ENCODE measurements at regions not wholly inside any gene's neighbourhood (a gene's known extent, or its start where the extent isn't known, plus 50 kb on each side); places are given as distances from the start of the nearest gene placed in this dataset.

DNA sequence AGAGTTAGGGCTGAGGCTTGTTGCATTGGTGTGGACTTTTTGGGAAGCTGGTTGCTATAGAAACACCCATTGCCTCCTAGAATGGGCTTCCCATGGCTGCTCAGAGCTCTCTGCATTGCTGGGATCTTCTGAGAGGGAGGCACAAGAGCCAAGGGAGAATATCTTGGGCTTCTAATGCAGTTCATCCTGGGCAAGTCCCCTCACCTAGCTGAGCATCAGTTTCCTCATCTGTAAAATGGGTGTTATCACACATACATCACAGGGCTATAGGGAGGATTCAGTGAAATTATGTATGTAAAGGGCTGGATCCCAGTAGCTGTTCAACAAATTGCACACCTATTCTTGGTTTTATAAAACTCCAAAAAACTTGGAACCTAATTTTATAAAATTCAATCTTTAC lies 106.1 kb upstream of the ALDH1B1 start:
- BruUV-seq (replicated peaks), result no TSS peak
- Histone ChIP-seq H3K9ac (ENCODE audit: insufficient read depth, low read depth, low read length) (no peak overlapping the region), H3K9me3 (ENCODE audit: low read length) (no peaks in the 10 kb centered on the region), H3K79me2 (ENCODE audit: insufficient read depth, low read length) (no peaks in the 10 kb centered on the region), H4K20me1 (ENCODE audit: insufficient read depth, low read length) (no peaks in the 10 kb centered on the region), H3K4me2 (ENCODE audit: low read depth, low read length) (no peak overlapping the region), H3K4me3 (replicated peaks in 1 of 3; ENCODE audit: insufficient read depth in 1 of 3, low read depth in 2 of 3, low read length in 3 of 3) (no peak overlapping the region), H2AFZ (ENCODE audit: low read length) (no peak overlapping the region), H3K27me3 (ENCODE audit: control insufficient read depth in 1 of 2, insufficient read depth in 2 of 2, low read length in 2 of 2) (peaks cover 2 to 3% of the 10 kb centered on the region in 2 experiments; a peak in 2 of 5 replicates), H3K27ac (ENCODE audit: extremely low read length, insufficient read depth, low read length) (no peak overlapping the region), H3K36me3 (replicated peaks in 1 of 2; ENCODE audit: control insufficient read depth in 1 of 2, insufficient read depth in 2 of 2, low read length in 2 of 2) (no peaks in the 10 kb centered on the region), H3K4me1 (ENCODE audit: insufficient read depth, low read length) (no peaks in the 10 kb centered on the region)
- ChIA-PET POLR2A (no interaction called here), CTCF (ENCODE audit: low intra/inter-chr PET ratio, low total read pairs) (no interaction called here)
- intact Hi-C loops (cut with micrococcal nuclease; ENCODE audit: unreplicated experiment) (no loop called here), in situ Hi-C loops (cut with HindIII; ENCODE audit: extremely low pct_ligation_motif_present, low pct_unique_long_range_greater_than_20kb) (no loop called here)
- FAIRE-seq, result no peak
- no peak for TF ChIP-seq MAZ (IDR thresholded peaks at IDR 0.05; ENCODE audit: borderline replicate concordance, low read depth, low read length)
- no peak for TF ChIP-seq MAZ (CRISPR knock-in tag; IDR thresholded peaks at IDR 0.05; ENCODE audit: low read depth)
- TF ChIP-seq ZNF629 (CRISPR knock-in tag; conservative IDR thresholded peaks at IDR 0.05), result 0 out of 2 replicates have a peak, but pooled peaks have one; percentile 37
- TF ChIP-seq U2AF2 (IDR thresholded peaks at IDR 0.05; ENCODE audit: low read depth, low read length), result no peak
- ATAC-seq, result no peak
- no peak for DNase-seq (ENCODE audit: low spot score)

DNA sequence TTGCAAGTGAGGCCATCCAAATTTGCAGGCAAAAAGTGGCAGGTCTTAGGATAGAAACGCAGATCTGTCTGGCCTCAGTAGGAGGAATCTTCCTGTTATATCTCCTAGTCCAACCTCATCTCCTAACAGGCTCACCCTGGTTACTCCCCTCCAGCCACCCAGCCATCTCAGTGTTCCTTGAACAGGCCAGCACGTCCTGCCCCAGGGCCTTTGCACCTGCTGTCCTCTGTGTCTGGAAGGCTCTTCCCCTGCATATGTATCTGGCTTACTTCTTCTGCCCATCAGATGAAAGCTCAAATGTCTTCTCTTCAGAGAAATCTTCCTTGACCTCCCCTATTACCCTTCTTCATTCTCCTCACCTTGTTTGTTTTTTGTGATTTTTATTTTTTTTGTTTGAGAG lies 107.3 kb upstream of the ALDH1B1 start:
- FAIRE-seq (no peak), DNase-seq (ENCODE audit: low spot score) (no peak), ATAC-seq (no peak)
- intact Hi-C loops (cut with micrococcal nuclease; ENCODE audit: unreplicated experiment) (no loop called here), in situ Hi-C loops (cut with HindIII; ENCODE audit: extremely low pct_ligation_motif_present, low pct_unique_long_range_greater_than_20kb) (no loop called here)
- ChIA-PET CTCF (ENCODE audit: low intra/inter-chr PET ratio, low total read pairs) (no interaction called here), POLR2A (no interaction called here)
- Histone ChIP-seq H3K36me3 (replicated peaks in 1 of 2; ENCODE audit: control insufficient read depth in 1 of 2, insufficient read depth in 2 of 2, low read length in 2 of 2) (no peaks in the 10 kb centered on the region), H2AFZ (ENCODE audit: low read length) (no peak overlapping the region), H3K27me3 (ENCODE audit: control insufficient read depth in 1 of 2, insufficient read depth in 2 of 2, low read length in 2 of 2) (peaks cover 0 to 2% of the 10 kb centered on the region in 2 experiments; a peak in 2 of 5 replicates), H4K20me1 (ENCODE audit: insufficient read depth, low read length) (no peaks in the 10 kb centered on the region), H3K9me3 (ENCODE audit: low read length) (no peaks in the 10 kb centered on the region), H3K4me3 (replicated peaks in 1 of 3; ENCODE audit: insufficient read depth in 1 of 3, low read depth in 2 of 3, low read length in 3 of 3) (no peak overlapping the region), H3K79me2 (ENCODE audit: insufficient read depth, low read length) (no peaks in the 10 kb centered on the region), H3K4me2 (ENCODE audit: low read depth, low read length) (no peak overlapping the region), H3K27ac (ENCODE audit: extremely low read length, insufficient read depth, low read length) (no peak overlapping the region), H3K9ac (ENCODE audit: insufficient read depth, low read depth, low read length) (no peak overlapping the region), H3K4me1 (ENCODE audit: insufficient read depth, low read length) (no peaks in the 10 kb centered on the region)
- no TSS peak for BruUV-seq (replicated peaks)
- WGBS (ENCODE audit: low lambda C conversion rate), result 8% methylated on average over 2 of the region's 2 CpGs
- no peak for TF ChIP-seq ZSCAN9 (CRISPR knock-in tag; IDR thresholded peaks at IDR 0.05; ENCODE audit: borderline replicate concordance)
- no peak for TF ChIP-seq BORCS8-MEF2B (CRISPR knock-in tag; IDR thresholded peaks at IDR 0.05)
- TF ChIP-seq ZFP36 (IDR thresholded peaks at IDR 0.05; ENCODE audit: borderline replicate concordance, low read depth, low read length, partially characterized antibody), result no peak
- no peak for TF ChIP-seq ZKSCAN1 (IDR thresholded peaks at IDR 0.05; ENCODE audit: low read length)
- TF ChIP-seq PRPF4 (IDR thresholded peaks at IDR 0.05; ENCODE audit: low read depth, low read length, poor library complexity, severe bottlenecking), result no peak
- no peak for TF ChIP-seq REPIN1 (CRISPR knock-in tag; IDR thresholded peaks at IDR 0.05; ENCODE audit: borderline replicate concordance, low read depth)
- TF ChIP-seq, protein P1, sequence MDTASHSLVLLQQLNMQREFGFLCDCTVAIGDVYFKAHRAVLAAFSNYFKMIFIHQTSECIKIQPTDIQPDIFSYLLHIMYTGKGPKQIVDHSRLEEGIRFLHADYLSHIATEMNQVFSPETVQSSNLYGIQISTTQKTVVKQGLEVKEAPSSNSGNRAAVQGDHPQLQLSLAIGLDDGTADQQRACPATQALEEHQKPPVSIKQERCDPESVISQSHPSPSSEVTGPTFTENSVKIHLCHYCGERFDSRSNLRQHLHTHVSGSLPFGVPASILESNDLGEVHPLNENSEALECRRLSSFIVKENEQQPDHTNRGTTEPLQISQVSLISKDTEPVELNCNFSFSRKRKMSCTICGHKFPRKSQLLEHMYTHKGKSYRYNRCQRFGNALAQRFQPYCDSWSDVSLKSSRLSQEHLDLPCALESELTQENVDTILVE (CRISPR knock-in tag; IDR thresholded peaks at IDR 0.05), result no peak
- TF ChIP-seq, protein P2, sequence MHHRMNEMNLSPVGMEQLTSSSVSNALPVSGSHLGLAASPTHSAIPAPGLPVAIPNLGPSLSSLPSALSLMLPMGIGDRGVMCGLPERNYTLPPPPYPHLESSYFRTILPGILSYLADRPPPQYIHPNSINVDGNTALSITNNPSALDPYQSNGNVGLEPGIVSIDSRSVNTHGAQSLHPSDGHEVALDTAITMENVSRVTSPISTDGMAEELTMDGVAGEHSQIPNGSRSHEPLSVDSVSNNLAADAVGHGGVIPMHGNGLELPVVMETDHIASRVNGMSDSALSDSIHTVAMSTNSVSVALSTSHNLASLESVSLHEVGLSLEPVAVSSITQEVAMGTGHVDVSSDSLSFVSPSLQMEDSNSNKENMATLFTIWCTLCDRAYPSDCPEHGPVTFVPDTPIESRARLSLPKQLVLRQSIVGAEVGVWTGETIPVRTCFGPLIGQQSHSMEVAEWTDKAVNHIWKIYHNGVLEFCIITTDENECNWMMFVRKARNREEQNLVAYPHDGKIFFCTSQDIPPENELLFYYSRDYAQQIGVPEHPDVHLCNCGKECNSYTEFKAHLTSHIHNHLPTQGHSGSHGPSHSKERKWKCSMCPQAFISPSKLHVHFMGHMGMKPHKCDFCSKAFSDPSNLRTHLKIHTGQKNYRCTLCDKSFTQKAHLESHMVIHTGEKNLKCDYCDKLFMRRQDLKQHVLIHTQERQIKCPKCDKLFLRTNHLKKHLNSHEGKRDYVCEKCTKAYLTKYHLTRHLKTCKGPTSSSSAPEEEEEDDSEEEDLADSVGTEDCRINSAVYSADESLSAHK (CRISPR knock-in tag; IDR thresholded peaks at IDR 0.05; ENCODE audit: borderline replicate concordance), result no peak
- TF ChIP-seq, protein P3, sequence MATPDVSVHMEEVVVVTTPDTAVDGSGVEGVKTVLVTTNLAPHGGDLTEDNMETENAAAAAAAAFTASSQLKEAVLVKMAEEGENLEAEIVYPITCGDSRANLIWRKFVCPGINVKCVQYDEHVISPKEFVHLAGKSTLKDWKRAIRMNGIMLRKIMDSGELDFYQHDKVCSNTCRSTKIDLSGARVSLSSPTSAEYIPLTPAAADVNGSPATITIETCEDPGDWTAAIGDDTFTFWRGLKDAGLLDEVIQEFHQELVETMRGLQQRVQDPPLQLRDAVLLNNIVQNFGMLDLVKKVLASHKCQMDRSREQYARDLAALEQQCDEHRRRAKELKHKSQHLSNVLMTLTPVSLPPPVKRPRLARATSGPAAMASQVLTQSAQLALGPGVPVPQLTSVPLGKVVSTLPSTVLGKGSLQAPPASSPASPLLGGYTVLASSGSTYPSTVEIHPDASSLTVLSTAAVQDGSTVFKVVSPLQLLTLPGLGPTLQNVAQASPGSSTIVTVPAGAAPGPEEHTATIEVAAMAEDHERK (CRISPR knock-in tag; IDR thresholded peaks at IDR 0.05; ENCODE audit: low read depth), result no peak
- TF ChIP-seq NFIB (CRISPR knock-in tag; IDR thresholded peaks at IDR 0.05; ENCODE audit: borderline replicate concordance), result no peak
